Esophagus squamous epithelium (tissue), 5 donors: ENCODE measurements at regions not wholly inside any gene's neighbourhood (a gene's known extent, or its start where the extent isn't known, plus 50 kb on each side); places are given as distances from the start of the nearest gene placed in this dataset.

Source experiments
- DNase-seq: peaks from one replicate; lab custom pipeline; 2025; lab: John Stamatoyannopoulos, UW
- H3K27ac ChIP-seq, 4 donors: fragments of 200-600 bp; sonication (generic); one replicate each; pipeline ENCODE4 v1.5.1; 2016 to 2019; ENCODE audit warnings: mild to moderate bottlenecking in 1 of 4
- H3K27me3 ChIP-seq, 4 donors: fragments of 200-600 bp; sonication (generic); 1 replicate in 3 of 4; 2 replicates in 1 of 4; pipeline versions ENCODE4 v1.5.1 to v1.6.0; 2017 to 2021; ENCODE audit warnings: antibody characterized with exemption in 1 of 4
- H3K36me3 ChIP-seq, 3 donors: fragments of 200-600 bp; sonication (generic); one replicate each; pipeline ENCODE4 v1.5.1; 2016 to 2019
- H3K4me1 ChIP-seq, 3 donors: fragments of 200-600 bp; sonication (generic); one replicate each; pipeline ENCODE4 v1.5.1; 2017 to 2019
- H3K4me3 ChIP-seq, 4 donors: fragments of 200-600 bp; sonication (generic); 1 replicate in 3 of 4; 2 replicates in 1 of 4; pipeline ENCODE4 v1.5.1; 2016 to 2019; ENCODE audit warnings: mild to moderate bottlenecking in 2 of 4, moderate library complexity in 1 of 4
- H3K9me3 ChIP-seq, 3 donors: fragments of 200-600 bp; sonication (generic); one replicate each; pipeline ENCODE4 v1.5.1; 2016 to 2019
- CTCF ChIP-seq, 6 experiments: fragments of 450-650 bp in 4 of 6; fragments of 200-600 bp in 2 of 6; sonication (generic) in 2 of 6; IDR thresholded peaks; one replicate each; pipeline ENCODE4 v1.5.1; 2016 to 2019; ENCODE audit warnings: antibody characterized with exemption in 6 of 6, mild to moderate bottlenecking in 4 of 6, moderate library complexity in 4 of 6
- POLR2A ChIP-seq, 4 donors: fragments of 450-650 bp; IDR thresholded peaks; one replicate each; pipeline ENCODE4 v1.6.1; 2017; ENCODE audit warnings: antibody characterized with exemption in 4 of 4, mild to moderate bottlenecking in 4 of 4, moderate library complexity in 3 of 4
- WGBS, 2 donors: methylation state at CpG; one replicate each; pipeline ENCODE4 v1.1.5; 2018; 5-methylcytosine and 5-hydroxymethylcytosine counted together
- intact Hi-C: fragments of 100-400 bp; cut with DNase I; formaldehyde crosslinking; loops from one replicate; pipeline ENCODE4 v1.15.0; 2022
- donor health status: DM: yes; HTN: yes; CAD: no.

GRCh38 chr3:153626158-153626557 lies 464.1 kb downstream of the RAP2B start:
- intact Hi-C loops: no loop called here
- WGBS, 2 donors: 59 to 74% methylated on average over 2 of the region's 2 CpGs
- DNase-seq: no peak
- Histone ChIP-seq H3K27me3 (no peaks in the 10 kb centered on the region), H3K4me1 (peaks cover 0 to 14% (median 0%) of the 10 kb centered on the region in 3 donors), H3K27ac (no peak overlapping the region), H3K36me3 (no peaks in the 10 kb centered on the region), H3K4me3 (no peak overlapping the region), H3K9me3 (no peaks in the 10 kb centered on the region)
- TF ChIP-seq POLR2A (IDR thresholded peaks at IDR 0.05): no peak
- TF ChIP-seq CTCF (IDR thresholded peaks at IDR 0.05): no peak

- no peak for DNase-seq
- TF ChIP-seq CTCF (IDR thresholded peaks at IDR 0.05) (no peak), POLR2A (IDR thresholded peaks at IDR 0.05) (no peak)
- Histone ChIP-seq H3K4me3 (no peak overlapping the region), H3K27ac (no peak overlapping the region), H3K36me3 (no peaks in the 10 kb centered on the region), H3K9me3 (no peaks in the 10 kb centered on the region), H3K27me3 (no peaks in the 10 kb centered on the region), H3K4me1 (no peaks in the 10 kb centered on the region)
- intact Hi-C loops: no loop called here
- 39 to 62% methylated on average over 4 of the region's 4 CpGs for WGBS, 2 donors
Measured at GRCh38 chr3:153628591-153628990, 466.6 kb downstream of the RAP2B start.

GRCh38 chr3:153629148-153629547 lies 467.1 kb downstream of the RAP2B start:
- TF ChIP-seq POLR2A (IDR thresholded peaks at IDR 0.05): no peak
- no peak for TF ChIP-seq CTCF (IDR thresholded peaks at IDR 0.05)
- Histone ChIP-seq H3K4me1 (no peaks in the 10 kb centered on the region), H3K36me3 (no peaks in the 10 kb centered on the region), H3K4me3 (no peak overlapping the region), H3K27me3 (no peaks in the 10 kb centered on the region), H3K9me3 (no peaks in the 10 kb centered on the region), H3K27ac (no peak overlapping the region)
- 71 to 88% methylated on average over 2 of the region's 2 CpGs for WGBS, 2 donors
- intact Hi-C loops: no loop called here
- no peak for DNase-seq

- H3K27ac ChIP-seq: no peak overlapping the region
- no peaks in the 10 kb centered on the region for H3K9me3 ChIP-seq
- H3K4me3 ChIP-seq: no peak overlapping the region
- no peaks in the 10 kb centered on the region for H3K4me1 ChIP-seq
- WGBS, 2 donors: 85 to 89% methylated on average over 2 of the region's 2 CpGs
- intact Hi-C loops: no loop called here
- no peaks in the 10 kb centered on the region for H3K36me3 ChIP-seq
- H3K27me3 ChIP-seq: no peaks in the 10 kb centered on the region
- no peak for DNase-seq
- TF ChIP-seq POLR2A (IDR thresholded peaks at IDR 0.05): no peak
- no peak for TF ChIP-seq CTCF (IDR thresholded peaks at IDR 0.05)
Measured at GRCh38 chr3:153631102-153631501, 469.1 kb downstream of the RAP2B start.

GRCh38 chr3:153631664-153632063 lies 469.6 kb downstream of the RAP2B start:
- intact Hi-C loops: no loop called here
- TF ChIP-seq CTCF (IDR thresholded peaks at IDR 0.05) (no peak), POLR2A (IDR thresholded peaks at IDR 0.05) (no peak)

More at GRCh38 chr3:153631664-153632063, 469.6 kb downstream of the RAP2B start:
- H3K36me3 ChIP-seq: no peaks in the 10 kb centered on the region
- H3K27ac ChIP-seq: no peak overlapping the region
- no peaks in the 10 kb centered on the region for H3K4me1 ChIP-seq
- H3K27me3 ChIP-seq: no peaks in the 10 kb centered on the region
- no peak overlapping the region for H3K4me3 ChIP-seq
- no peak for DNase-seq
- 77 to 79% methylated on average over 2 of the region's 2 CpGs for WGBS, 2 donors
- no peaks in the 10 kb centered on the region for H3K9me3 ChIP-seq
